T-helper 17 cell (primary cell): ENCODE measurements at regions not wholly inside any gene's neighbourhood (a gene's known extent, or its start where the extent isn't known, plus 50 kb on each side); places are given as distances from the start of the nearest gene placed in this dataset.

Source experiments
- ATAC-seq: fragments of 150-1000 bp; cut with Tn5 transposase; 2 replicates; pipeline ENCODE4 v1.10.0; 2021; ENCODE audit warnings: mild to moderate bottlenecking, moderate library complexity
- DNase-seq, 3 donors: peaks; one replicate each; pipeline versions ENCODE4 v3.0.0 to v3.0.0-alpha.2; 2020 to 2021
- H3K9me3 ChIP-seq: one replicate; pipeline ENCODE4 v1.7.0; 2013; ENCODE audit warnings: low read length, mild to moderate bottlenecking; ENCODE audit not compliant: control insufficient read depth, poor library complexity, severe bottlenecking
- H3K27ac Mint-ChIP-seq: one replicate; pipeline ENCODE4 v1.8.0; 2022; ENCODE audit warnings: mild to moderate bottlenecking, moderate library complexity, mixed read lengths
- H3K27me3 Mint-ChIP-seq: one replicate; pipeline ENCODE4 v1.8.0; 2022; ENCODE audit warnings: mixed read lengths
- H3K36me3 Mint-ChIP-seq: one replicate; pipeline ENCODE4 v1.8.0; 2022; ENCODE audit warnings: low read depth, mixed read lengths
- H3K4me1 Mint-ChIP-seq: one replicate; pipeline ENCODE4 v1.8.0; 2022; ENCODE audit warnings: mild to moderate bottlenecking, mixed read lengths
- H3K4me3 Mint-ChIP-seq: one replicate; pipeline ENCODE4 v1.8.0; 2022; ENCODE audit warnings: mild to moderate bottlenecking, moderate library complexity, mixed read lengths

DNA sequence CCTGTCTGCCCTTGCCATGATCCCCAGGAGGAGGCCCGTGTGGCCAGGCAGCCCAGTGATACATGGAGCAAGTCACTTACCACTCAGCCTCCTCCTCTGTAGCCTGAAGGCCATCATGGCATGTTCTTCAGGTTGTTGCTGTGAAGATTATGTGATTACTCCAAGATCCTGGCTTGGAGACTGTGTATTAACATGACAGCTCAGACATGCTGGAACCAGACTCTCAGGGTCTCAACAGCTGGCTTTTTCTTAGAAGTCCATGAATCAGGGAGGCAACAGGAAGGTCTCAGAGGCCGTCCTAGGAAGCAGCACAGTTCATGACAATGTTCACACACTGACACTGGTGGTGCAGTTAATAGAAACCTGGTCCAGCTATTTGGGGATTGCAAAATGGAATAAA, 158.6 kb upstream of the TWIST2 start:
- no peaks in the 10 kb centered on the region for H3K9me3 ChIP-seq
- no peak overlapping the region for H3K4me3 Mint-ChIP-seq
- H3K27ac Mint-ChIP-seq, result no peak overlapping the region
- H3K36me3 Mint-ChIP-seq, result peaks cover 3% of the 10 kb centered on the region
- DNase-seq (no peak), ATAC-seq (no peak)
- peaks cover 4% of the 10 kb centered on the region for H3K4me1 Mint-ChIP-seq
- H3K27me3 Mint-ChIP-seq, result peaks cover 72% of the 10 kb centered on the region

DNA sequence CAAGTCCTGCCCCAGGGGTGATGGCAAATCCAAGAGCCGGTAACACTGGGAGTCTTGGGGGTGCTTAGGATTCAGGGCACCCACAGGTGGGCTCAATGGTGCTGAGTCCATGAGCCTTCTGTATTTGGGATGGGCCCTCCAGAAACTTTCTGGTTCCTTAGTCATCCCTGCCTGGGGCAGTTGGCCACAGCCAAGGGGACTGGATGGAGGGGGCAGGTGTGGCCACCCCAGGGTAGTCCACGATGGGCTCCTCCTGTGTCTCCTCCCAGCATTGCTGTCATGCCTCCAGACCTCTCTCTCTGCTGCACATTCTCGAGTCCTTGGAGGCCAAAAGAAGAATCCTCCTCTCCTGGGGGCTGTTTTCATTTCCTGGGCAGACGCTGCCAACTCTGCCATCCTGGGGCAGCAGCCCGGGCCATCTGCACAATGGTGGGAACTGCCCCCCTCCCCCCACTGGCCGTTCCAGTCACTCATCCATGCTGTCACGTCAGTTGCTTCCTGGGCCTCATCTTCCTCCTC, 158.0 kb upstream of the TWIST2 start:
- no peak for DNase-seq
- no peaks in the 10 kb centered on the region for H3K9me3 ChIP-seq
- ATAC-seq, result no peak
- Mint-ChIP-seq H3K4me3 (no peak overlapping the region), H3K4me1 (peaks cover 4% of the 10 kb centered on the region), H3K27ac (no peak overlapping the region), H3K27me3 (peaks cover 72% of the 10 kb centered on the region), H3K36me3 (peaks cover 3% of the 10 kb centered on the region)

DNA sequence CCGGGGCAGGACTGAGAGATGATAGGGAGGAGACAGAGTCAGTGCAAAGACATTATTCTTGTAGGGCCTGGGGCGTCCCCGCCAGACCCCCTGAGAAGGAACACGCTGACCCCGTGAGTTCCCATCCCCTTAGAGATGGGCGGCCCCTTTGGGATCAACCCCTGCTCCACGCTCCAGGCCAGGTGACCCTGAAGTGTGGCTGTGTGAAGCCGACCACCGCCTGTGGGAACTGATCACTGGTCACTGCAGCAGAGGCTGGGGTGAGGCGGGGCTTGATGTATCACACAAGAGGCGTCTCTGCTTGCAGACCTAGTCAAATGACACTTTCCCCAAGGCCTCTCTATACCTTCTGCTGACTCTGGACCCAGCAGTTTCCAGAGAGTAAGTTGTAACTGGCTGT, 157.4 kb upstream of the TWIST2 start:
- no peak for DNase-seq
- H3K4me1 Mint-ChIP-seq, result peaks cover 4% of the 10 kb centered on the region
- H3K36me3 Mint-ChIP-seq, result peaks cover 3% of the 10 kb centered on the region
- ATAC-seq, result no peak
- H3K27me3 Mint-ChIP-seq, result peaks cover 70% of the 10 kb centered on the region
- H3K4me3 Mint-ChIP-seq, result no peak overlapping the region
- H3K9me3 ChIP-seq, result no peaks in the 10 kb centered on the region
- no peak overlapping the region for H3K27ac Mint-ChIP-seq

DNA sequence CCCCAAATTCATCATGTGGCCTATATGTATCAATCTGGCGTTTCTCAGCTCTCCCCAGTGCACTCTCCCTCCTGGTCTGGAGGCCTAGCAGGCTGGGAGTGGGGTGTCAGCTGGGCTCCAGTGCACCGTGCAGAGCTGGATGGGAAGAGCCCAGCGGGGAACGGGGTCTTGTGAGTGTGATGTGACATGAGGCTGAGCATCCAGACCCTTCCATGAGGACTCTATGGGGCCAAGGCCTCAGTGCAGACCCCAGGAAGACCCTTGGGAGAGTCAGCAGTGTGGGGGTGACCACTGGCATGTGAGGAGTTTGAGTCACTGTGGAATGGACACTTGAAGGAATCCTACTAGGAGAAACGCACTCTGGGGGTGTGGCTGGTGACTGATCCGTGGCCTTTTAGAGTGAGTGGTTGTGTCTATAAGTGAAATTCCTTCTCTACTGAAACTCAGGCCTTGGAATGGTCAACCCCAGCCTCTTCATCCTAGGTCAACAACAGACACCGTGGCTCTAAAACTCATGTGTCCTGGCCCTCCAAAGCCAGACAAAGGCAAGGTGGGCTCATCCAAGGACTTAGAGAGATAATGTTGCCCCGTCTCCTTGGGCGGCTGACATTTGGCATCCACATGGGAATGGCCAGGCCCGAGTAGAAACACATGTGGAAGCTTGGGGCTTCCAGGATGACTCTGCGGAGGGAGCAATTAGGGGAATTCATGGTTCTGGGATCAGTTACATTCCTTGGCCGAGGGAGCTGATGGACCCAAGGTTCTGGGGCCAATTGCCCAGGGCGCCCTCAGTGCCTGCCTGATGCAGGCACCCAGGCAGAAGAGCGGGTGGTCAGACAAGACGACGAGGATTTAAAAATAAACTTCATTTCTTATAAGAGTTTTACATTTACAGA, 156.0 kb upstream of the TWIST2 start:
- Mint-ChIP-seq H3K27ac (no peak overlapping the region), H3K36me3 (peaks cover 3% of the 10 kb centered on the region), H3K4me1 (peaks cover 4% of the 10 kb centered on the region), H3K4me3 (no peak overlapping the region), H3K27me3 (peaks cover 60% of the 10 kb centered on the region)
- DNase-seq (no peak), ATAC-seq (no peak)
- no peaks in the 10 kb centered on the region for H3K9me3 ChIP-seq

DNA sequence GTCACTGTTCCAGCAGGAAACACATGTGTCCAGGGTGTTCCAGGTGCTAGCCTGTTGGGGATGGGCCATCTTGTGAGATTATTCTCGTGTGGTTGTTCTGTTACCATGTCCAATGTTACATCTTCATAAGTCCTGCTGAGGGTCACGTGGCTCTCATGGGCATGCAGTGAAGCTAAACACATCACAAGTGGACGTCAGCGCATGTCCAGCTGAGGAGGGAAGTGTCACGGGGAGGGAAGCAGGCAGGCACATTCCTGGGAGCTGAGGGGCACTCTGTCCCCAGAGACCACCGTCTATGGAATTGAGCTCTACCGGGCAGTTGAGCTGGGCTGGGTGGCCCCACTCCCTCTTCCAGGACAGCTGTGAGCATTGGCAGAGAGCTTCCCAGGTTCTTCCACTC, 155.3 kb upstream of the TWIST2 start:
- DNase-seq (no peak), ATAC-seq (no peak)
- Mint-ChIP-seq H3K27ac (no peak overlapping the region), H3K27me3 (peaks cover 54% of the 10 kb centered on the region), H3K36me3 (peaks cover 3% of the 10 kb centered on the region), H3K4me1 (peaks cover 4% of the 10 kb centered on the region), H3K4me3 (no peak overlapping the region)
- H3K9me3 ChIP-seq, result no peaks in the 10 kb centered on the region

DNA sequence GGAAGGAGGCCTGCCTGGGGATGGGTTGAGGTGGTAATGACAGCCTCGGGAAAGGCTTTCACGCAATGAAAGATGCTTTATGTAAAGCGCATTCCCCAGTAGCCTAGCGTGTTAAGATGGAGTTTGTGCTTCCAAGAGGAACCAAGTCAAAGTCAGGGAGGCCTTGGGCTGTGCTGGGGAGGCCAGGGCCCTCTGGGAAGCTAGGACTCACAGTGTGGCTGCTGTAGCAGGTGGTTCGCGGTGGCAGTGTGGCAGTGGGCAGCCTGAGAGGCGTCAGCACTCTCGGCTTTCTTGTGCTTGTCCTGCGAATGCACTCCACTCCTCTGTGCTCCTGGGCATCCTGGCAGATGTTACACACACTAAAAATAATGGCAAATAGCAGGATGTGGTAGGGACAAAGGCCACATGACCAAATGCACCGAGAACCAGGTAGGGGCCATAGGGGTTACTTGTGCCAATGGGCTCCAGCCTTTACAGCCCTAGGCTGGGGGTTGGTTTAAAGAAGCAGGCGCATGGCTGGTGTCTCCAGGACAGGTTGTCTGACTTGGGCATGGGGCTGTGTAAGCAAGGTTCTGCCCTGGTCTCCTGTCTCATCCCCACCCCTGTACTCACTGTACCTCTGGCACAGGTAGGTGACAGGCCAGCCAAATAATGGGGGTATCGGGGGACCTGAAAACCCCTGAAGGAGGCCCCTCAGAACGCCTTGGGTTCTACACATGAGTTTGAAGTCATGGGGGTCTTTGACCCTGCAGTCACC, 154.4 kb upstream of the TWIST2 start:
- Mint-ChIP-seq H3K27ac (no peak overlapping the region), H3K4me1 (peaks cover 7% of the 10 kb centered on the region), H3K4me3 (no peak overlapping the region), H3K27me3 (peaks cover 49% of the 10 kb centered on the region), H3K36me3 (peaks cover 3% of the 10 kb centered on the region)
- DNase-seq (no peak), ATAC-seq (no peak)
- no peaks in the 10 kb centered on the region for H3K9me3 ChIP-seq

DNA sequence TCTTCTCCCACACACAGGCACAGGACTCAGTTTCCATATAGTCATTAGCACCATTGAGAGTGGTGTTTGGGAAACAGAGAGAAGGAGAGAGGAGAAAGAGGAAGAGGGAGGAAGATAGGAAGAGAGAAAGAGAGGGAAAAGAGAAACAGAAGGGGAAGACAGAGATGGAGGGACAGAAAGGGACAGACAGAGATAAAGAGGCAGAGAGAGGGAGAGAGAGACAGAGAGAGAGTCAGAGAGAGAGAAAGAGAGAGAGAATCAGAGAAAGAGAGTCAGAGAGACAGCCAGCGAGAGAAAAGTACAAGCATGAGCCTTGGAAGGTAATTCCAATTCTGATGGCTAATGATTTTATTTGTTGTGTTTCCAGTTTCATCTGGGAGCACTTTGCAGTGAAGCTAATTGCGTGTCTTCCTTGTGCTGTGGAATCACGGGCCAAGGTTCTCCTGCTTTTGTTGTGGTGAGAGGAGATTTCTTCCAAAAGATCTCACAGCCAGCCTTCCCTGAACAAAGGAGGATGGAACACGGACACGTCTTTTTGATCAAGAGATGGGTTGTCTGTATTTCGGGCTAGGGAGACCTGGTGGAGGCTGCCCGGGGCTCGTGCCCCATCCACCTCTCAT, 153.6 kb upstream of the TWIST2 start:
- Mint-ChIP-seq H3K36me3 (peaks cover 3% of the 10 kb centered on the region), H3K27me3 (peaks cover 44% of the 10 kb centered on the region), H3K4me3 (no peak overlapping the region), H3K4me1 (peaks cover 8% of the 10 kb centered on the region), H3K27ac (no peak overlapping the region)
- no peak for ATAC-seq
- DNase-seq, result no peak
- no peaks in the 10 kb centered on the region for H3K9me3 ChIP-seq

DNA sequence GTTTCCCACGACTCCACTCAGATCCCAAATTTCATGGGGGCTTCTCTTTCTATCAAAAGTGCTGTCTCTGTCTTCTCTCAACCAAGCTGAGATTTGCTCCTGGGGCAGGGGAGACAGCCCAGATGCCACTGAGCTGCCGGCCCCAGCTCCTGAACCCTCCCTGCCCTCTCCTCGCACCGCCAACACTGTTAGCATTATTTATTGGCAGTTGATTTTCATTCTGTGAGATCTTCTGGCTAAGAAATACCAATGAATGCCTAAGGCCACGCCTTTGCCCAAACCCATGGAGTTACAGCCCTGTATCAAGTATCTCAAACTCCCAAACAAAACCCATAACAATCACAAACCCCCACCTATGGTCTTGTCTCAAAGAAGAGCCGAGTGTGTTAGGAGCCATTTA, 153.0 kb upstream of the TWIST2 start:
- Mint-ChIP-seq H3K27me3 (peaks cover 39% of the 10 kb centered on the region), H3K27ac (no peak overlapping the region)

DNA sequence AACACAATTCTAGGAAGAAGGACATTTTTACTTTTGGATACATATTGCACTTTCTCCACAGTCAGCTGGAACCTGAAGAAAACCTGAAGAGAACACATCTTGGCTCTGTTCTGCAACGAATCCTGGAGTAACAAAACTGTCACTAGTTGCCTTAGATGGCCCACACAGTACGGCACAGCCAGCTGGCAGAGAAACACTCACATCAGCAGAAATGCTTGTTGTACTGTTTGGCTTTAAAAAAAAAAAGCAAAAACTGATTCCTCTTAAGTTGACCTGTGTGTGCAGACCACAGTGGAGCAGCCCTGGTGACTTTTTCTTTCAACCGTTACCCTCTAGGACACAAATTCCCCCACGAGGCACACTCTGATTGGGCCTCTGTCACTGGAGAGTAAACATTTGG, 152.3 kb upstream of the TWIST2 start:
- Mint-ChIP-seq H3K36me3 (peaks cover 3% of the 10 kb centered on the region), H3K27me3 (peaks cover 33% of the 10 kb centered on the region), H3K4me3 (no peak overlapping the region), H3K27ac (no peak overlapping the region), H3K4me1 (peaks cover 8% of the 10 kb centered on the region)
- H3K9me3 ChIP-seq, result no peaks in the 10 kb centered on the region
- DNase-seq (no peak), ATAC-seq (no peak)

More for the DNA sequence above, 153.0 kb upstream of the TWIST2 start:
- no peak for ATAC-seq
- H3K4me1 Mint-ChIP-seq, result peaks cover 8% of the 10 kb centered on the region
- peaks cover 3% of the 10 kb centered on the region for H3K36me3 Mint-ChIP-seq
- DNase-seq, result no peak
- H3K4me3 Mint-ChIP-seq, result no peak overlapping the region
- no peaks in the 10 kb centered on the region for H3K9me3 ChIP-seq

DNA sequence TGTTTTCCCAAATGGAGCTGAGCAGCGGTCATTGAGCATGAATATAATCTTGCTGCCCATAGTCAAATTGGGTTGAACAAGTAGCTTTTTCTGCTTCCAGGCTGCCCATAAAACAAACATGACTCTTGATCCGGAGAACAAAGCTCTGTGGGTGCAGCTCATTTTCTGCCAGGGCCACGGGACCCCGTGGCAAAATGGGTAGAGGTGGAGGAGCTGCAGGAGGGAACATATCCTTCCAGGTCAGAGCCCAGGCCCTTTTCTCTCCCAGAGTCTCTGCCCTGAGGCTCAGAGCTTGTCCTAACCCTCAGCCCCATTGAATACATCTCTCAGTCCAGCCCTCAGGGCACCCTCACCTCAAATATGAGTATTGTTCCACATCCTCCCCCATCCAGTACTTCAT, 151.6 kb upstream of the TWIST2 start:
- no peaks in the 10 kb centered on the region for H3K9me3 ChIP-seq
- no peak for DNase-seq
- peaks cover 3% of the 10 kb centered on the region for H3K36me3 Mint-ChIP-seq
- H3K4me1 Mint-ChIP-seq, result peaks cover 8% of the 10 kb centered on the region
- ATAC-seq, result no peak
- no peak overlapping the region for H3K4me3 Mint-ChIP-seq
- H3K27ac Mint-ChIP-seq, result no peak overlapping the region
- peaks cover 29% of the 10 kb centered on the region for H3K27me3 Mint-ChIP-seq

DNA sequence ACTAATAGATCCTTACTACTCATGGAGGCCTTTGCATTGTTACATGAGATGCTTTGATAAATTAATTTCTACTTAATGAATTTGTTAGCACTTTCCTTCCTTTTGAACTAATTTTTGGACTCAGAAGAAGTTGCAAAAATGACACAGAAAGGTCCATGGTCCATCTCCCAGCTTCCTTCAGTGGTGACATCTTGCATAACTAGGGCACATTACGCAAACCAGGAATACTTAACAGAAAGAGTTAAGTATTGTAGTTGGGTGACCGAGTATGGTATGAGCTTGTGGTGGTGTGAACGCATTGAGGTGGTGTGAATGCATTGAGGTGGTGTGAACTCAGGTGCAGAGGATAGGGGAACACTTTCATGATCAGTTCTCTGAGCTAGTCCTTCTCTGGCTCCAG, 151.1 kb upstream of the TWIST2 start:
- H3K4me3 Mint-ChIP-seq, result no peak overlapping the region
- DNase-seq (no peak), ATAC-seq (no peak)
- H3K4me1 Mint-ChIP-seq, result peaks cover 8% of the 10 kb centered on the region
- no peak overlapping the region for H3K27ac Mint-ChIP-seq
- H3K9me3 ChIP-seq, result no peaks in the 10 kb centered on the region
- H3K36me3 Mint-ChIP-seq, result peaks cover 3% of the 10 kb centered on the region
- H3K27me3 Mint-ChIP-seq, result peaks cover 30% of the 10 kb centered on the region

DNA sequence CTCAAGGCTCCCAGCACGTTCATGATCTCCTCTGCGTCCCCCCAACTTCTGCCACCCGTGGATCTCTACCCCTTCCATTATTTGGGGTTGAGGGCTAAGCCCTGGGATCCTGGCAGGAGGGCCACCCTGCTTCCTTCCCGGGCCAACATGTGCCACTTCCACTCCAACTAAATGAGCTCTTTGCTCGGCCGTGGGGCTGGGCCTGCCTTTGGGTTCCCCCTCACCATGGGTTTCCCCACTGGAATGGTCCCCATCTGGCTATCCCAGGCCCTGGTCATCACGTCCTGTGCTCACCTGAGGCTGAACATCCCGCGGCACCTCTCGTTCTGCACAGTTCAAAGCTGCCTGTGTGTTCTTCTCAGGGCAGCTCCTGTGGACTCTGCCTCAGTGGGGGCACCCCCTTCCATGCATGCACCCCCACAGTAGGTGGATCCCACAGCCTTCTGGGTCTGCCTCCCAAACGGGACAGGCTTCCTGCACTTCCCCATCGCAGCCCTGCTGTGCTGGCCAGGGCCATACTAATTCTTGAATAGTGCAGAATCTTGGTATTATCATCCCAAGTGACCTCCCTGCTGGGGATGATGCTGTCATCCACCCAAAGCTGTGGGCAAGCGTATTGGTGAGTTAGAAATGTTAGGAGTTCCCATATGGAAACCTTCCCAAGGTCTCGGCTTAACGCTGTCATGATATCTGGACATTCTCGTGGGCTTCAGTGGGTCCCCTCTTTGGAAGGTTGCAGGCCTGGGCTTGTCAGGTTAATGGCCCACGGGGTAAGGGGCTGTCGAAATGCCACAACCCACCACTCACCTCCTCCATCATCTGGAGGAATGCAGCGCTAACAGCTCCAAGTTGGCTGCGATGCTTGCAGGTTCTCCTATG, 150.5 kb upstream of the TWIST2 start:
- ATAC-seq, result no peak
- no peak overlapping the region for H3K27ac Mint-ChIP-seq
- H3K4me3 Mint-ChIP-seq, result no peak overlapping the region
- no peak for DNase-seq
- peaks cover 29% of the 10 kb centered on the region for H3K27me3 Mint-ChIP-seq
- no peaks in the 10 kb centered on the region for H3K9me3 ChIP-seq
- peaks cover 8% of the 10 kb centered on the region for H3K4me1 Mint-ChIP-seq
- peaks cover 3% of the 10 kb centered on the region for H3K36me3 Mint-ChIP-seq

DNA sequence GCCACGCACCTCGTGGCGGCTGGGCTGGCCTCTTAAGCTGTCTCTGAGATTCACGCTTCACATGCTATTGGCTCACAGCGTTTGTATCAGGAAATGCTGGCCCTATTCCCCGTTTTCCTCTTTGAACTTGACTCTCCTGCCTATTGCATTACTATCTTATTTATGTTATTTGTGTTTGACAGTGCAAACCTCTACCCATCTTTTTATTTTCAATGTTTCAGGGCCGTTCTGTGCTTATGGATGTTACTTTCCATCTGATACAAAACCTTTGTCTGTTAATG, 149.9 kb upstream of the TWIST2 start:
- H3K4me3 Mint-ChIP-seq, result no peak overlapping the region
- ATAC-seq (no peak), DNase-seq (no peak)
- no peak overlapping the region for H3K27ac Mint-ChIP-seq
- H3K4me1 Mint-ChIP-seq, result peaks cover 8% of the 10 kb centered on the region
- H3K36me3 Mint-ChIP-seq, result peaks cover 3% of the 10 kb centered on the region
- H3K27me3 Mint-ChIP-seq, result peaks cover 29% of the 10 kb centered on the region
- H3K9me3 ChIP-seq, result no peaks in the 10 kb centered on the region
